ENCODE measurements at regions not wholly inside any gene's neighbourhood (a gene's known extent, or its start where the extent isn't known, plus 50 kb on each side); places are given as distances from the start of the nearest gene placed in this dataset.

- Histone ChIP-seq H3K27me3 (no peaks in the 10 kb centered on the region), H3K4me1 (no peaks in the 10 kb centered on the region), H3K9me3 (no peaks in the 10 kb centered on the region), H3K36me3 (no peaks in the 10 kb centered on the region), H3K4me3 (no peak overlapping the region), H3K27ac (no peak overlapping the region)
- TF ChIP-seq CTCF (IDR thresholded peaks at IDR 0.05) = no peak
- no peak for TF ChIP-seq POLR2A (IDR thresholded peaks at IDR 0.05)
- intact Hi-C loops (cut with DNase I) = no loop called here
- 61 to 72% methylated on average over 4 to 5 of the region's 5 CpGs for WGBS, 2 donors
- no peak for DNase-seq
These were observed 75.3 kb downstream of the NMUR2 start for GRCh38 chr5:152329761-152330283.

DNA sequence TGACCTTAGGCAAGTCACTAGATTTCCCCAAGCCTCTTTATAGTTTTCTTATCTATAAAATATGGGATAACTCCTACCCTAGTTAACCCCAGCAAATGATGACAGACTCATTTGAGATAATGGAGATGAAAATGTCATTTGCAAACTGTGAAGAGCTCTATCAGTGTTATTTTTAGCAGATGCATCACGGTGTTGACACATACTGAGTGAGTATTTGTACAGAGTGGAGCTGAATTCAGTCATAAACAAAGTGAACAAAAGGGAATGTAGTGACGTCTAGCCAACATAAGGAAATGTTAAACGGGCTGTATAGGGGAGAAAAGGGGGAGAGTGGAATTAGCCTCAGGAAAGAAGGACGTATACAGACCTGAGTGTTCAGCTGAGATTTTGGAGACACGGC is 75.9 kb downstream of the NMUR2 start:
- Histone ChIP-seq H3K9me3 (no peaks in the 10 kb centered on the region), H3K4me3 (no peak overlapping the region), H3K36me3 (no peaks in the 10 kb centered on the region), H3K27me3 (no peaks in the 10 kb centered on the region), H3K4me1 (no peaks in the 10 kb centered on the region), H3K27ac (no peak overlapping the region)
- DNase-seq = no peak
- TF ChIP-seq CTCF (IDR thresholded peaks at IDR 0.05) (no peak), POLR2A (IDR thresholded peaks at IDR 0.05) (no peak)
- WGBS, 2 donors = 25 to 41% methylated on average over 5 of the region's 5 CpGs
- intact Hi-C loops (cut with DNase I) = no loop called here

- 85 to 90% methylated on average over 4 of the region's 4 CpGs for WGBS, 2 donors
- no peaks in the 10 kb centered on the region for H3K36me3 ChIP-seq
- no peak for DNase-seq
- H3K4me3 ChIP-seq = no peak overlapping the region
- H3K4me1 ChIP-seq = no peaks in the 10 kb centered on the region
- no peaks in the 10 kb centered on the region for H3K27me3 ChIP-seq
- intact Hi-C loops (cut with DNase I) = no loop called here
- no peak for TF ChIP-seq POLR2A (IDR thresholded peaks at IDR 0.05)
- no peak for TF ChIP-seq CTCF (IDR thresholded peaks at IDR 0.05)
- no peaks in the 10 kb centered on the region for H3K9me3 ChIP-seq
- H3K27ac ChIP-seq = no peak overlapping the region
These were observed 89.1 kb downstream of the NMUR2 start for GRCh38 chr5:152315942-152316341.

GRCh38 chr5:152314196-152314829 is 90.8 kb downstream of the NMUR2 start:
- H3K9me3 ChIP-seq = no peaks in the 10 kb centered on the region
- TF ChIP-seq POLR2A (IDR thresholded peaks at IDR 0.05) (no peak), CTCF (IDR thresholded peaks at IDR 0.05) (no peak)
- no peak for DNase-seq
- H3K27me3 ChIP-seq = no peaks in the 10 kb centered on the region
- H3K27ac ChIP-seq = no peak overlapping the region
- intact Hi-C loops (cut with DNase I) = no loop called here
- H3K4me3 ChIP-seq = no peak overlapping the region
- no peaks in the 10 kb centered on the region for H3K4me1 ChIP-seq
- WGBS, 2 donors = 44 to 54% methylated on average over 1 of the region's 1 CpG
- no peaks in the 10 kb centered on the region for H3K36me3 ChIP-seq

DNA sequence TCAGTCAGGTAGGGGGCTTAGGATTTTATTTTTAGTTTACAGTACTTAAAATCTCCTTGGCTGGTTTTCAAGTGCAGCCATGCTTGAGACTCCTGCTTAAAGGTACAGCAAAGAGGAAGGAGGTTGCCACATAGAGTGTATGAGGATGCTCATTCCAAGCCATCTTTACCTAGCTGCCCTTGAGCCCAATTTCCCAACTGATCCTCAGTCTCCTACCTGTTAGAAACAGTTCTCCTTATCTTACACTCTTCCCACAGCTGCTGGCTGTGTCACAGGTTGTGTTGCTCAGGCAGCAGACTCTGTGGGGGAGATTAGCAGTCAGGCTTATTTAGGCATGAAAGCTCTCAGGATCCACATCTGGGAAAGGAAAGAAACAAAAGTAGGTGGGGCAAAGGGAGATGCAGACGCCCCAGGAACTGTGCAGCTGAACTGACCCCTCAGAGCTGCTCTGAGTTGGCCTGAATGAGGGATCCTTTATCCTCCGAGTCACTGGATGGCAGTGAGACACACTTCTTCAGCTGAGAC is 95.1 kb downstream of the NMUR2 start:
- DNase-seq = no peak
- no peak for TF ChIP-seq CTCF (IDR thresholded peaks at IDR 0.05)
- no peak for TF ChIP-seq POLR2A (IDR thresholded peaks at IDR 0.05)
- 33 to 40% methylated on average over 2 of the region's 2 CpGs for WGBS, 2 donors
- no peaks in the 10 kb centered on the region for H3K4me1 ChIP-seq
- no peaks in the 10 kb centered on the region for H3K27me3 ChIP-seq
- H3K9me3 ChIP-seq = no peaks in the 10 kb centered on the region
- intact Hi-C loops (cut with DNase I) = no loop called here
- H3K36me3 ChIP-seq = no peaks in the 10 kb centered on the region
- no peak overlapping the region for H3K4me3 ChIP-seq
- no peak overlapping the region for H3K27ac ChIP-seq

Measured in esophagus squamous epithelium (tissue), 5 donors.